GM18508 (cell line): ENCODE measurements at regions not wholly inside any gene's neighbourhood (a gene's known extent, or its start where the extent isn't known, plus 50 kb on each side); places are given as distances from the start of the nearest gene placed in this dataset.

Experiments used
- ATAC-seq: cut with Tn5 transposase; IDR thresholded peaks from one replicate; pipeline ENCODE4 v1.9.1; 2021; ENCODE audit warnings: moderate number of reproducible peaks; ENCODE audit not compliant: insufficient read depth, unreplicated experiment

- no peak for ATAC-seq
Measured at GRCh38 chr5:158487664-158488063, 612.1 kb downstream of the EBF1 start.

DNA sequence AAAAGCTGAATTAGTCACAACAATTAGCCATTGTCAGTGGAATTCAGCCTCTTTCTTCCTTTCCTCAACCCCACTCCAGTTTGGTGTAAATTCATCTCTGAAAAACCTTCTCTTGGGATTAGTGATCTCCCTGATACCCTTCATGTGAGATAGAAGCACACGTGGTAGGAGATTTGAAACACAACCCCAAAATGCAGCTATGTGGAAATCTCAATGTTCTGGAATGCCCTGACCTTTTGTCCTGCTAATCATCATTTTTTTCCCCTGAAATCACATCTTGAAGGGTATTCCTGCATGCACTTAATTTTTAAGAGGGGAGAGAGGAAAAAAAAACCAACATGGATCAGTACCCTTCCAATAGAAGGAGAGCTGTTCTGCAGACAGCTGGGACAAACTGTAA, 612.6 kb downstream of the EBF1 start:
- ATAC-seq = no peak

- no peak for ATAC-seq
Measured at GRCh38 chr5:158486566-158486965, 613.1 kb downstream of the EBF1 start.

DNA sequence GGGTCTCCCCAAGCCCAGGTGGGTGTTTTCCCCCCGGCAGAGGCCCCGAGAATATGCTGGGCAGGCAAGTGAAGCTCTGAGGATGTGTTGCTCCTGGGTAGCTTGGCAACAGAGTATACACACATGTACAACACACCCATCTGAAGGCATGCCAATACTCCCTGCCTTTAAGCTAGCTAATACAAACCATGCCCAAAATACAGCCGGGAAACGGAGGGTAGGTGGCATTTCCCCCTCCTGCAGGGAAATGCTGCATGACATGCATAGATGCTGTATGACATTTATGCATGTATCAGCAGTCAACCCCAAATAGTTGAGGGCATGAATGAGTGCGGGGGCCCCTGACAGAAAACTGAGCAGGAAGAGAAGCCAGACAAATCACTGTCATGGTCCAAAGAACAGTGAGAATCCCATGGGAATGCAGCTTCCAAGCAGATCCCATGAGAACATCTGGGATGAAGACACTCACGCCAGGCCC, 614.1 kb downstream of the EBF1 start:
- no peak for ATAC-seq

- ATAC-seq = no peak
Measured at GRCh38 chr5:158485047-158485446, 614.7 kb downstream of the EBF1 start.

DNA sequence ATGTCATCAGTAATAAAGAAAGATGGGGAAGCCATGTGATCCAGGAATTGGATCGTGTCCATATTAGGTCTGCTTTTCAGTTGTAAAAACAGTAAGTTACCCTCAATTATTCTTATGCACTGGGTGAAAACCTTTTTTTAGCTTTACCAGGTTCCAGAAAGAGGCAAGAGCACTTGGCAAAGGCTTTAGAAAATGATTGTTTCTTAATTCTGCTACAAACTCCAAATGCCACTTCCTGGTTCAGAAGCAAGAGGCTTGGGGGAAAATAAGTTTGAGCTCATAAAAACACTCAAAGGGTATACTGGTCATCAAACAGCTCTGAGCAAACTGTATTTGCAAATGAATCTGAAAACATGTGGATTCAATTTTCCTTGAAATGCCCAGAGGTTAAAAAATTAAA, 615.6 kb downstream of the EBF1 start:
- ATAC-seq = no peak

DNA sequence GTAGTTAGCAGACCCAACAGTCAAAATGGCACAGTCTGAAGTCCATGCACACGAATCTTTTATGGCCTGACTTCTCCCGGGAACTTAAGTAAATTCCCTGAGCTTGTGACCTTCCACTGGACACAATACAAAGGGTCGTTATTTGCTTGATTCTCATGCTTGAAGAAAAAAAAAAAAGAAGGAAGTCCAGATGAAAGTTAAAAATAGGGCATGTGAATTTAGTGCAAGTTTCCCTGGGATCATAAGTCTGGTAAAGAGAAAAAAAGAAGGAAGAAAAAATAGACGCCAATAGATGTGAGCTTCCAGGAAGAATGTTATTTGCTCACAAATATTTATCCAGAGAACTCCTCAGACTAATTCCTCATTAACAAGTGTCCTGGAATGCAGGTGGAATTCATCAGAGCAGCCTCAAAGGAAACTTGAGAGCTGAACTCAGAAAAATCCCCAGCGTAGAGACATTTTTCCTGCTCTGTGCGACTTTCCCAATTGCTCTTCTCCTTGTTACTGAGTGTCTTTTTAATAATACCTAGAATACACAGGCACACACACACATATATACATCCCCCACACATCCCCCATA, 616.3 kb downstream of the EBF1 start:
- ATAC-seq = no peak

GRCh38 chr5:158482125-158482524, 617.6 kb downstream of the EBF1 start:
- no peak for ATAC-seq

- no peak for ATAC-seq
Measured at GRCh38 chr5:158478139-158478538, 619.2 kb upstream of the CLINT1 start.

- no peak for ATAC-seq
Measured at GRCh38 chr5:158477214-158477613, 618.3 kb upstream of the CLINT1 start.

- ATAC-seq = no peak
Measured at GRCh38 chr5:158473016-158473635, 614.2 kb upstream of the CLINT1 start.

DNA sequence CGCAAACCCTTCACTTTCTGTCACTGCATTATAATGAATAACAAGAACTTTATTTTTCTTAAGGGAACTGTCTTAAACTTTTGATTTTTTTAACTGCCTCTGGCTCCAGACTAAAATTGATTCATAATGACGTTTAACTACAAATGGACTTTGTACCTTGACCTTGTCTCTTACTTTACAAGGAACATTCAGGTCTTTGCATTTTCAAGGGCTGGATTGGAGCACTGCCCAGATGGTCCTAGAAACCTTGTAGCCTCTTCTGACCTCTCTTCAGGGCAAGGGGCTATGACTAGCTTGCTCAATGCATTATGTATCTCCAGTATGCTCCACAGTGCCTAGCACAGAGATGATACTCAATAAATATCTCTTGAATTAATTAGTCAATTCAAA, 612.6 kb upstream of the CLINT1 start:
- ATAC-seq = no peak

GRCh38 chr5:158470764-158471534, 612.0 kb upstream of the CLINT1 start:
- ATAC-seq = no peak

- no peak for ATAC-seq
Measured at GRCh38 chr5:158468444-158468843, 609.5 kb upstream of the CLINT1 start.

- no peak for ATAC-seq
Measured at GRCh38 chr5:158466191-158466590, 607.2 kb upstream of the CLINT1 start.

DNA sequence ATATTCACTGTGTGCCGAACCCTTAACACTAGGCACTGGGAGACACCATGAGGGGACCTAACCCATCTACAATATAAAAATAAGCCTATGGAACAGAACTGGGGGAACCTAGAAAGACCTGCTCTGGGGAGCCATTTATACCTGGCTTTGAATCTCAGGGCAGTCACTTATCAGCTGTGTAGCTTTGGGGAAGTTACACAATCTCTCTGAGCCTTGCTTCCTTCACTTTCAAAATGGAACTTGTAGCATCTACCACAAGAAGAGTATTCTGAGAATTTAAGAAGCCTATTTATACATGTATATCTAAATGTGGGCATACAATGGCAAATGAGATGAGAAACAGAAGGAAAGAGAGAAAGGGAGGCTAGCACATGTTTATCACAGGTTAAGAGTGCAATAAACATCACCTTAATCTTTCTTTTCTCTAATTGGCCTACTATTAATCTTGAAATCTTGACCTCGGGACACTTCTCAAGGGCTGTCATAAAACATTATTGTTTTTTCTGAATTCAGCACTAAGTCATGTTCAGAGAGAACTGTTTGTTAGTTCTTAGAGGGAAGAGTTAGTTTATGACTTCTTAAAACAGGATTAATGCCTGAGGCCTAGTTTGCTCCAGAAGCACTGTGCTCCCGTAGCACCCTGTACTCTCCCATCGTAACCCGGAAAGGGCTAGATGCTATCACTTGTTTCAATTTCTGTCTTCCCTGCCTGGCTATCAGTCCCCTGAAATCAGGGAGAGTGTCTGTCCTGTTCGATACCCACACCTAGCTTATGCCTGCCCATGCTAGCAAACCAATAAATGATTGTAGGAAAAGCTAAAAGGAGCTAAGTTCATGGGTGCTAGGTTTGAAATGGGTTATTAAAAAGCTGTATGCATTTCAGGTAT, 606.4 kb upstream of the CLINT1 start:
- no peak for ATAC-seq

- ATAC-seq = no peak
Measured at GRCh38 chr5:158464383-158464782, 605.4 kb upstream of the CLINT1 start.

DNA sequence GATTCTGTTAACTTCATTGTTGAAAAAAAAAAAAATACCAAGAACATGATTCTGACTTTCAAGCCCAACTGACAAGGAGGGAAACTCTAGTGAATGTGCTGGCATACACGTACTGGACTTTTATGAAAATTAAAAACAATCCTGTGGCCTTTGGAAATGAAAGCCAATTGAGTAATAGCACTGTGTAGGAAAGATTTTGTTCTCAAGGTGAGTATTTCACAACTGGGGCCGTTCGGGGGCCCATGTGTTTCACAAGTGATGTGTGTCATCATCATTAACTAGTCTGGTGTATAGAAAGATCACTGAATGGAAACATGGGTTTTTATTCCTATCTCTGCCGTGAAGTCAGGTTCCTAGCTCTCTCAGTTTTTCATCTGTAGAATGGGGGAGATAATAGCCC, 605.0 kb upstream of the CLINT1 start:
- no peak for ATAC-seq

- no peak for ATAC-seq
Measured at GRCh38 chr5:158463188-158463587, 604.2 kb upstream of the CLINT1 start.

DNA sequence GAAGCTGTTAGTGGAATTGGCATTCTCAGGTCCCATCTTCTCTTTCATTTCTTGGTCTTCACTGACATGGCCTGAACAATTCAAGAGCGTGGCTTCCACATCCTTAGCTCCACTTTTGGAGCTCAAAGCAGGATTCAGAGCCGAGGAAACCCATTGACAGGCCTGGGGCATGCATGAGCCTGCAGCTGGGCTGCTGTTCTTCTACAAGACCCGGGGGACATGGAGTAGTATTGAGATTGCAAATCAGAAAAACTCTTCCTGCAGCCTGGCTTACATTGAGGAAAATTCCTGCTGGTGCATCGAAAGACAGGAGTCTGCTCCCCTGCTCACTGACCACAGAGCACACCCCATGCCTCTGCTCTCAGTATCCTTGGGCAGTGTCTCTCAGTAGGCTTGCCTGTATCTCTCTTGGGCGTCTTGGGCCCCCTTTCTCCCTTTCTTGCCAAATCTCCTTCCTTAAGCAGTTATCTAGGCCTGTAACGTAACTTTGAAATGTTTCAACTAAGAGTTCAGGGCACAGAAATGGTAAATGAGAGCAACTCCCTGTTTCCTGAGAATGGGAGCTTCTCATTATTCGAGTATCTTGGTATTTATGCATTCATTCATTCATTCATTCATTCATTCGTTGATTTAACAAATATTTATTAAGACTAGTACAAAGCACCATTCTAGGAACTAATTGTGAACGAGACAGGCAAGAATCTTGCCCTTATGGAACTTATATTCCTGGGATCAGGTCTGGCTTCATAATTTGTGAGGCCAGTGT, 603.6 kb upstream of the CLINT1 start:
- ATAC-seq = no peak
